NCI-H510A treated with DMSO at 0.1 percent for 48 hours (cell line): ENCODE measurements at regions not wholly inside any gene's neighbourhood (a gene's known extent, or its start where the extent isn't known, plus 50 kb on each side); places are given as distances from the start of the nearest gene placed in this dataset.
"Not testable (repeated sequence)": the region's sequence is repeated elsewhere in the genome, so short reads cannot be mapped to it uniquely, and the experiment has no call there.

Experiments
- DNase-seq: peaks from one replicate; lab custom pipeline; 2025; lab: John Stamatoyannopoulos, UW

GRCh38 chr9:96156171-96156974 lies 145.6 kb downstream of the HSD17B3 start:
- DNase-seq: no peak

- DNase-seq: no peak
Observed at GRCh38 chr9:96154081-96154480, 147.9 kb downstream of the HSD17B3 start.

GRCh38 chr9:96152550-96152949 lies 149.4 kb downstream of the HSD17B3 start:
- no peak for DNase-seq

GRCh38 chr9:96150324-96151227 lies 151.4 kb downstream of the HSD17B3 start:
- DNase-seq: no peak

DNA sequence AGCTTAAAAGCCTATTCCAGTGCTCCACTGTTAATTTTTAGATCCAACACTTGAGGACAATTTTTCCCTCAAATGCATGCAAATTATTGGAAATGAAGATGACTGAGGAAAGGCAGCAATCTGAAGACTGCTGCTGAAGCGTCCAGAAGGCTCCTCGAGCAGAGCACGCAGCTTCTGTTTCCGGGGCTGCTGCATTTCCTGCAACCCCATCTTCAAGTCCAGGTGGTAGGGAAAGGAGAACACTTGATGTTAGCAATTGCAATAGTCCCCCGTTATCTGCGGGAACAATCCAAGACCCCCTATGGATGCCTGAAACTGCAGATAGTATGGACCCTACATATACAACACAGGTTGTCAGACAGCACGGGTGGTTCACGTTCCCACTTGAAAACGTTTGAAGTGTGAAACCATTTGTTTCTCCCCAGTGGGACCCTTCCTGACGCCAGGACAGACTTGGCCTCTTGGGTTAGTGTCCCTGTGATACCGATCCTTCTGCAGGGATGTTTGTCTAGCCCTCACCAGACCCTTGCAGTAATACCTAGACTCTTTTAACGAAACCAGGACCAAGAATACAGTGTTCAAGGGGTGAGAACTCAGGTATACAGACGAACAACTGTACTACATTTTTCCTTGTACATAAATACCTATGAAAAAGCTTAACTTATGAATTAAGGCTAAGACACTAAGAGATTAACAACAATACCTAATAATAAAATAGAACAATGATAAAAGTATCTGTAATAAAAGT lies 152.3 kb downstream of the HSD17B3 start:
- no peak for DNase-seq

DNA sequence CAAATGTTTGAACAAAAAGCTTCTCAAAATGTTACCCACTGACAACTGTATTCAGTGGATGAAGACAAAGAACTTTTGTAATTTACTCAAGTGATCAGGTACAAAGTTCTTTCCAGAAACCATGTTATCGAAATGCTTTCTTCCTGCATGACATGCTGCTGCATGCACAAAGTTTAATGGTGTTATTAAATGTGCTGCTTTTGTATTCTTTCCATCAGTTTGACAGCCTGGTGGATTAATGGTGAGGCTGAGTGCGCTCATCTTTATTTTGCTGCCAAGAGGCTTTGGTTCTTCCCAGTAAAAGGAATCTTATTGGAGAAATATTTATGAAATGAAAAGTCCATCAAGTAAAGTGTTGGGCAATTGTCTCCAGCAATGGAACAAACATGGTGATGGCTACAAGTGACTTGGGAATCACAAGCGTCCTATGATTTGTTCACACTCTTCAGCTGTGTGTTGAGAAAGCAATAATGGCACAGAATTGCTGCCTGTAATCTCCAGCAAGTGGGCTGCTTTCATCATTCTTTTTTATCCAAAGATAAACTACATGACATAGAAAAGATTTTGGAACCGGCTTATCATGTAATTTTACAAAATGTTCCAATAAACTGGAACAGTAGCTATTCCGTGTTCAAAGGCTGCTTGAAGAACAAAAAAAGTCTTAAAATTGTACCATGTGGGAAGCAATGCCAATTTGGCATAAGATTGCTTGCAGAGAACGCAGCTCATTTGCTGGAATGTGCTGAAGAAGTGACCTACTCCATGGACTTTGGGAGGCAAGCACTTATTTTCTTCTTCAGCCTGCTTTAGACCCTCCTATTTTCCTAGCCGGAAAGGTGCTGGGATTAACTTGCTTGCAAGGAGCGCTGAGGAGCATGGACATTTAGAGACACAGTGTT lies 153.1 kb downstream of the HSD17B3 start:
- DNase-seq: no peak

DNA sequence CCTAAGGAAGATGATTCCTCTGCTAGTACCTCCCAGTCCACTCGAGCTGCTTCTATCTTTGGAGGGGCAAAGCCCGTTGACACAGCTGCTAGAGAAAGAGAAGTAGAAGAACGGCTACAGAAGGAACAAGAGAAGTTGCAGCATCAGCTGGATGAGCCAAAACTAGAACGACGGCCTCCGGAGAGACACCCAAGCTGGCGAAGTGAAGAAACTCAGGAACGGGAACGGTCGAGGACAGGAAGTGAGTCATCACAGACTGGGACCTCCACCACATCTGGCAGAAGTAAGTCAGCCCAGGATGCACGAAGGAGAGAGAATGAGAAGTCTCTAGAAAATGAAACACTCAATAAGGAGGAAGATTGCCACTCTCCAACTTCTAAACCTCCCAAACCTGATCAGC lies 154.9 kb downstream of the HSD17B3 start:
- not testable (repeated sequence) for DNase-seq

DNA sequence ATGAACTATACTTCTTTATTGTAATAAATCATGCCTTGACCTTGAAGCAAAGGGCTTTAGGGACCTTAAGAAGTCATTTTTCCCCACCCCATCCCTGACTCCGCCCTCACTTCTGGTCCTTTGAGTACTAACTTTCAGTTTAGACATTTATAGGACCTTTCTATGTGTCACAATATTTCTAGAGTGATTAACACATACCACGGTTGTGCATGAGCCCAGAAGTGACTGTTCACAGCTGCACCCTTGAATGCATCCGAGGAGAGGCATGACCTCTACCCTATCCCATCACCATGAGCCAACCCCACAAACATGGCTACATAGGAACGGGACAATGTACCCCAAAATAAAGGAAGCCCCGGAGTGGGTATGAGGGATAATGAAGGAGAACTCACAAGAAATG lies 160.3 kb downstream of the HSD17B3 start:
- no peak for DNase-seq

GRCh38 chr9:96141128-96141474 lies 160.9 kb downstream of the HSD17B3 start:
- no peak for DNase-seq

DNA sequence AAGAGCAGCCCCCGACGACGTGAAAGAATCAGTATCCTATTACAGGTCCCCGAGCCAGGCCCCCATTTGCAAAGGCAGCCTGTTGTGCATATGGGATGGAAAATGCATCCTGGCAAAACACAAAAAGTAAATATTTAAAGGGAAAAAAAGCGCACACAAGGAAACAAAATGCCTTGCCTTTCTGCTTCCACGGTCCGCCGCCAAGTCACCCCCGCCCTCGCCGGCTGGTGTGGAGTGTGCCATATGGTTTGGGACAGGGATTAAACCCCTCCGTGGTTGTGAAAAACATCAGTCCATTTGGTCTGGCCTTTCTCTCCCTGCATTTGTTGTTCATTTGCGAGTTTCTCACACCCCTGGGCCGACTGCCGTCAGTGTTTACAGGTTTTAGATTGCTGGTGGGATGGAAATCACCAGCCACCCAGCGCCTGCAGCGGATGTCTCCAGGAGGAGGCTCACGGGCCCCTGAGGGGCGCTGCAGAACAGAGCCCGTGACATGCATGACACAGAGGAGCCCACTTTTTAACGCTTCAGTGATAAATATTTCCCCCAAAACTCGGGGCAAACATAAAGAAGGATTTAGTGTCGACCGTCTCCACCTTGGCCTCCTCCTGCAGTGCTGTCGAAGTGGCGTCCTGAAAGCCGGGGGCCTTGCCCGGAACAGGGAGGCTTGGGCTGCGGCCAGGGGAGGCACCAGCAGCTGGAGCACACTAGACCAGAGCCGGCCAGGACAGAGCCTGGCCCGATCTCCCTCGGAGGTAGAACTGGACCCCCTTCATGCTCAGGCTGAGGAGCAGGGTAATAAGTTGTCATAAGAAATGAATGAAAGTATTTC lies 161.5 kb downstream of the HSD17B3 start:
- DNase-seq: no peak

GRCh38 chr9:96139592-96140295 lies 162.2 kb downstream of the HSD17B3 start:
- no peak for DNase-seq

- DNase-seq: no peak
Observed at GRCh38 chr9:96138616-96139015, 163.4 kb downstream of the HSD17B3 start.

- no peak for DNase-seq
Observed at GRCh38 chr9:96137671-96138429, 164.1 kb downstream of the HSD17B3 start.

DNA sequence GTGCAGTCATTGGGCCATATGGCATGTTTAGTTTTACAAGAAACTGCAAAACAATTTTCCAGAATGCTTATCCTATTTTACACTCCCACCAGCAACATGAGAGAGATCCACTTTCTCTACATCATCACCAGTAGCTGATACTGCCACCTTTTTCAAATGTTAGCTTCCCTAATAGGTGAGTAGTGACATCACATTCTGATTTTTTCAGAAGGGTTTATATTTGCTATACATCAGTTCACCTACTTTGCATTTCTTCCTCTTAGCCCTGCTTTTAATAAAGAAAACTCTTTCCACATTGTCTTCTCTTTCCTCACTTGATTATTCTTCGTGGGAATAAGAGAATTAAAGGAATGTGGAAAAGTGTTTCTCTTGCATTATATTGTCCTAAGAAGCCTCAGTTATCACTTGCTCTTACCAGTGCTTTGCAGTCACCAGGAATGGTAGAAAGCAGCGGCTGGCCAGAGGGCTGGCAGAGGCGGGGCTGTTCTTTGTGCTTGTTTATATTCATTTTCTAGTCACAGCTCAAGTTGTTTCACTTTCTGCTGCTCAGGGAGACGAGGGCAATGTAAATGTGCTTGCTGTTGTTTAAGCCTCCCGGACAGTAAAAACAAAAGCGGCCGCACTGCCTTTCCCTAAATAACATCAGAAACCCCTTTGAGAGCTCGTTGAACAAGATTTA lies 164.8 kb downstream of the HSD17B3 start:
- DNase-seq: peak; percentile 24

- no peak for DNase-seq
Observed at GRCh38 chr9:96135753-96136290, 166.2 kb downstream of the HSD17B3 start.

- no peak for DNase-seq
Observed at GRCh38 chr9:96135076-96135752, 166.8 kb downstream of the HSD17B3 start.

DNA sequence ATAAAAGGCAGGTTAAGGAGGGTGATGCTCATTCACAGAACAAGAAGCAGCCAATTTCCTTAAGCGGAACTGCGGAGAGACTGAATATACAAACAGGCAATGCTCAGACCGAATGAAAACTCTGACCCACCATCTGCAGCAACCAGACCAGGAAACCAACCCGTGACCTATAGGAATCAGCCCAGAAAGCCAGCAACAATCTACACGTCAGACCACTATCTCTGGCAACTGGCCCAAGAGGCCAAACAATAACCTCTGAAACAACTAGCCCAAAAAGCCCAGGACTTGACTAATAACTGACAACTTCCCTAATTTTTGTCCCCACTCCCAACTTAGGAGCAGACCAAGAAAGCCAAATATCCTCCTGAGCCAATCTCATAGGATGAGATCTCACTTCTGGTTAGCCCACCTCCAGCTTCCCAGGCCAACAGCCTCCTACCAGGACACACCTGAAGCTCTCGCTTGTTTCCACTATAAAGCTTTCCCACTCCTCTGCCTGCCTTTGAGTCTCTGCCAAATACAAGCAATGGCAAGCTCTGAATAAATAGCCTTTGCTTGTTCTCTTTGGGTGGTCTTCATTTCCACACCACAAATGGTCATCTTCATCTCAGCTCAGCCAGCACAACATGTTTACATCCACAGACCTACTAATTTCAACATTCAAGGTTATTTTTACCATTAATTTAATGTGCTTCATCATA lies 168.5 kb downstream of the HSD17B3 start:
- DNase-seq: no peak
